ENCODE measurements at regions not wholly inside any gene's neighbourhood (a gene's known extent, or its start where the extent isn't known, plus 50 kb on each side); places are given as distances from the start of the nearest gene placed in this dataset.

DNA sequence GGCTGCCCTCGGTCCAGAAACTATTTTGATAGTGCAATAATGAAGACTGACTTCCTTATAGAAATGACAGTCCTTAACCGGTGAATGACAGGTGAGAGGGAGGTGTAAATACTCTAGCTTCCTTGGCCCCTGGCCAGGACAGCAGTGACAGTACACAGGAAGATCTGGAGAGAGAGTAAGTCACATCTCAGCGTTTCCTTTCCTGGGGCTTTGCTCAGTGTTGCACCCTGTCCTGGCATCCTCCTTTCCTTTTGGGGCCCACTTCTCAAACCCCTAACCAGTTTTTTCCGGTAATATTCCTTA, 336.9 kb downstream of the CD83 start:
- no peak for DNase-seq
- no peaks in the 10 kb centered on the region for H3K9me3 Mint-ChIP-seq (ENCODE audit: unreplicated experiment)
- no peaks in the 10 kb centered on the region for H3K36me3 Mint-ChIP-seq (ENCODE audit: unreplicated experiment)
- TF ChIP-seq, protein P1, sequence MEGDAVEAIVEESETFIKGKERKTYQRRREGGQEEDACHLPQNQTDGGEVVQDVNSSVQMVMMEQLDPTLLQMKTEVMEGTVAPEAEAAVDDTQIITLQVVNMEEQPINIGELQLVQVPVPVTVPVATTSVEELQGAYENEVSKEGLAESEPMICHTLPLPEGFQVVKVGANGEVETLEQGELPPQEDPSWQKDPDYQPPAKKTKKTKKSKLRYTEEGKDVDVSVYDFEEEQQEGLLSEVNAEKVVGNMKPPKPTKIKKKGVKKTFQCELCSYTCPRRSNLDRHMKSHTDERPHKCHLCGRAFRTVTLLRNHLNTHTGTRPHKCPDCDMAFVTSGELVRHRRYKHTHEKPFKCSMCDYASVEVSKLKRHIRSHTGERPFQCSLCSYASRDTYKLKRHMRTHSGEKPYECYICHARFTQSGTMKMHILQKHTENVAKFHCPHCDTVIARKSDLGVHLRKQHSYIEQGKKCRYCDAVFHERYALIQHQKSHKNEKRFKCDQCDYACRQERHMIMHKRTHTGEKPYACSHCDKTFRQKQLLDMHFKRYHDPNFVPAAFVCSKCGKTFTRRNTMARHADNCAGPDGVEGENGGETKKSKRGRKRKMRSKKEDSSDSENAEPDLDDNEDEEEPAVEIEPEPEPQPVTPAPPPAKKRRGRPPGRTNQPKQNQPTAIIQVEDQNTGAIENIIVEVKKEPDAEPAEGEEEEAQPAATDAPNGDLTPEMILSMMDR (IDR thresholded peaks at IDR 0.05; ENCODE audit: partially characterized antibody, unreplicated experiment), result no peak
- no peaks in the 10 kb centered on the region for H3K27me3 Mint-ChIP-seq (ENCODE audit: unreplicated experiment)
- H3K4me1 Mint-ChIP-seq (ENCODE audit: low read depth, unreplicated experiment), result peaks cover 15% of the 10 kb centered on the region
- no peak overlapping the region for H3K27ac Mint-ChIP-seq (ENCODE audit: unreplicated experiment)
- no peak overlapping the region for H3K4me3 Mint-ChIP-seq (ENCODE audit: unreplicated experiment)

DNA sequence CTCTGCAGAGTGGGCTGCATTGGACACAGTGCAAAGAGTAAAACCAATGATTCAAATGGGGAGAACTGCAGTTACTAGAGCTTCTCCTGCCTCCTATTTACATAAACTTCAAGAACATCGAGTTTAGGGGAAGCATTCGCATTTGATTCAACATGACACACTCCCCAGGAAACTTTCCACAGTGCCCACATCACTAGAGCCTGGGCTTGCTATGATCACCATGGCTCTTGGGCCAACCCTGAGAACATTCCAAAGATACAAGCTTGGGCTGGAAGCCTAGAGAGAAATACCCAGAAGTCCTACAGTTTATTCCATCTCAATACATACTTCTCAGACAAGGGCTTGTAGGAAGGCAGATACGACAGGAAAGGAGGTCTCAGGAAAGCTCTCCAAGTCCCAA, 337.9 kb downstream of the CD83 start:
- Mint-ChIP-seq H3K4me1 (ENCODE audit: low read depth, unreplicated experiment) (peaks cover 5% of the 10 kb centered on the region), H3K9me3 (ENCODE audit: unreplicated experiment) (no peaks in the 10 kb centered on the region), H3K36me3 (ENCODE audit: unreplicated experiment) (no peaks in the 10 kb centered on the region), H3K27ac (ENCODE audit: unreplicated experiment) (no peak overlapping the region), H3K4me3 (ENCODE audit: unreplicated experiment) (no peak overlapping the region), H3K27me3 (ENCODE audit: unreplicated experiment) (no peaks in the 10 kb centered on the region)
- TF ChIP-seq, protein P1 (IDR thresholded peaks at IDR 0.05; ENCODE audit: partially characterized antibody, unreplicated experiment), result no peak
- DNase-seq, result no peak

DNA sequence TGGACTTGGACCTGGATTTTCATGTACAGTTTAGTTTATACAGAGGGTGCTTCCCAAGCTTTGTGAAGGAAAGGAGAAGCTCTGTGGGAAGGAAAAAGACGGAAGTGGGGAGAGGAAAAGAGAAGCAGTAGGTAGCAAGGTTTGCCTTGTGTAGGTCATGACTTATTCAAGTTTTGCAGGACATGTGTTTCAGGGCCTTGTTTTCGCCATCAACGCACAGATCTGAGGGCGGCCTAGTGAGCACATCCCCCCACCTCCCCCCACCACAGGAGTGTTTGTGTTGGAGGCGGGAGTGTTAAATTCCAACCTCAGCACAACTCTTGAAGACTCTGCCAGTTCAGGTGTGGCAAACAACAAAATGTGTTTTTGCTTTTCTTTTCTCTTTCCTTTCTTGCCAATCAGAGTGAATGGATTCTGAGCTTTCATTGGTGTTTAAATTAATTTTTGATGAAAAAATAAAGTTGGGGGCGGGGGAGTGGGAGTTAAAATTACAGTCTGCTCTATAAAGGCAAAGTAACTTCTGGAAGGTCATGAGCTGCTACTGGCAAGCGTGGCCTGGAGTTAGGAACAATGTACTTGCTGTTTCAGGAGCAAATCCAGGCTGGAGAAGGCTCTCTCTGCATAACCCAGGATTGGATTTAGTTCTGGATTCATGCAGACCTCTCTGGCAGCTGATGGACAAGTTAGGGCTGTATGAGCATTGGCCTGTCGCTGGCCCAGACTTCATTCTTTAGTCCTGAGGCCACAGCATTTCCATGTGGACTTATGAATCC, 338.5 kb downstream of the CD83 start:
- H3K4me3 Mint-ChIP-seq (ENCODE audit: unreplicated experiment), result no peak overlapping the region
- DNase-seq, result no peak
- H3K36me3 Mint-ChIP-seq (ENCODE audit: unreplicated experiment), result no peaks in the 10 kb centered on the region
- TF ChIP-seq, protein P1 (IDR thresholded peaks at IDR 0.05; ENCODE audit: partially characterized antibody, unreplicated experiment), result no peak
- H3K27me3 Mint-ChIP-seq (ENCODE audit: unreplicated experiment), result no peaks in the 10 kb centered on the region
- no peaks in the 10 kb centered on the region for H3K4me1 Mint-ChIP-seq (ENCODE audit: low read depth, unreplicated experiment)
- no peak overlapping the region for H3K27ac Mint-ChIP-seq (ENCODE audit: unreplicated experiment)
- H3K9me3 Mint-ChIP-seq (ENCODE audit: unreplicated experiment), result no peaks in the 10 kb centered on the region

DNA sequence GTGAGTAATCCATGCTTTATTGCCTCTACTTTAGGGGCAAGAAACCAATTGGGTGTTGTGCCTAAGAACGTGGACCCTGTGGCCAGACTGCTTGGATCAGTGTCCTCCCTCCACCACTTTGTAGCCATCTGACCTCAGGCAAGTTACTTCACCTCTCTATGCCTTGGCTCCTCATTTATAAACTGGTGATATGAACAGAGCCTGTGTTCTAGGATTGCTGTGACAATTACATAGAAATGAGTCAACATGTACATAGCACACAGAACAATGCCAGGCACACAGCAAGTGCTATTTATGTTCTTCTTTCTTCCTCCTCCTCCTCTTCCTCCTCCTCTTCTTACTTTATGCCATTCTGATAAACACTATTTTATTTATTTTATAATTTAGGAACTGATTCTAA, 339.4 kb downstream of the CD83 start:
- Mint-ChIP-seq H3K4me3 (ENCODE audit: unreplicated experiment) (no peak overlapping the region), H3K27ac (ENCODE audit: unreplicated experiment) (no peak overlapping the region), H3K9me3 (ENCODE audit: unreplicated experiment) (no peaks in the 10 kb centered on the region), H3K4me1 (ENCODE audit: low read depth, unreplicated experiment) (no peaks in the 10 kb centered on the region), H3K27me3 (ENCODE audit: unreplicated experiment) (no peaks in the 10 kb centered on the region), H3K36me3 (ENCODE audit: unreplicated experiment) (no peaks in the 10 kb centered on the region)
- TF ChIP-seq, protein P1 (IDR thresholded peaks at IDR 0.05; ENCODE audit: partially characterized antibody, unreplicated experiment), result no peak
- DNase-seq, result no peak

DNA sequence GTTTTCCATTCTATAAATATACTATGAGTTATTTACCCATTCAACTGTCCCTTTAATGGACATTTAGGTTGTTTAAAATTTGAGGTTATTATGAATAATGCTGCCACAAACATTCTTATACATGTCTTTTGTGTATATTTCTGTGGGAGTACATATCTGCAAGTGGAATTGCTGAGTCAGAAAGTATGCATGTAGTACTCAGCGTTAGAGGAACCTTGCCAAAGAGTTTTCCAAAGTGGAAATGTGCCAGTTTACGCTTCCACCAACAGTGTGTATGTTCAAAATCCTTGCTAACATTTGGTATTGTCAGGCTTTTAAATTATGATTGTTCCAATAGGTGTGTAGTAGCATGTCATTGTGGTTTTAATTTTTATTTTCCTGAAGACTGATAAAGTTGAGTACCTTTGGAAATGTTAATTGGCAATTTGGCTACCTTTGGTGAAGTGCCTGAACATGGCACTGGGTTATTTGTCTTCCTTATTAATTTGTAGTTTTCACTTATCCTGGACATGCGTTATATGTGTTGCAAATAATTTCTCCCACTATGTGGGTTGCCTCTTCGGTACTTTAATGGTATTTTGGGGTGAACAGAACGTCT, 341.2 kb downstream of the CD83 start:
- Mint-ChIP-seq H3K27me3 (ENCODE audit: unreplicated experiment) (no peaks in the 10 kb centered on the region), H3K36me3 (ENCODE audit: unreplicated experiment) (peaks cover 4% of the 10 kb centered on the region), H3K4me1 (ENCODE audit: low read depth, unreplicated experiment) (no peaks in the 10 kb centered on the region), H3K4me3 (ENCODE audit: unreplicated experiment) (no peak overlapping the region), H3K9me3 (ENCODE audit: unreplicated experiment) (no peaks in the 10 kb centered on the region), H3K27ac (ENCODE audit: unreplicated experiment) (no peak overlapping the region)
- TF ChIP-seq, protein P1 (IDR thresholded peaks at IDR 0.05; ENCODE audit: partially characterized antibody, unreplicated experiment), result no peak
- DNase-seq, result no peak

Data from glutamatergic neuron (in vitro differentiated cells).